ENCODE measurements at regions not wholly inside any gene's neighbourhood (a gene's known extent, or its start where the extent isn't known, plus 50 kb on each side); places are given as distances from the start of the nearest gene placed in this dataset.

- Histone ChIP-seq H3K4me3 (ENCODE audit: low read length) (no peak overlapping the region), H3K36me3 (ENCODE audit: control insufficient read depth, insufficient read depth, low read length) (no peaks in the 10 kb centered on the region), H3K9me3 (ENCODE audit: control insufficient read depth, insufficient read depth, low read length) (no peaks in the 10 kb centered on the region), H3K27me3 (ENCODE audit: control insufficient read depth, insufficient read depth, low read length) (no peaks in the 10 kb centered on the region), H3K27ac (ENCODE audit: low read length) (no peak overlapping the region), H3K4me1 (ENCODE audit: control insufficient read depth, insufficient read depth, low read length) (0 out of 2 replicates have a peak, but pooled peaks cover 3% of the 10 kb centered on the region)
- WGBS (ENCODE audit: insufficient coverage, insufficient read length): no CpG with 5 or more reads among the region's 7 CpGs
- DNase-seq (ENCODE audit: low read depth, low spot score): no peak
Observed at GRCh38 chr2:525021-525420, 152.2 kb downstream of the TMEM18 start.

DNA sequence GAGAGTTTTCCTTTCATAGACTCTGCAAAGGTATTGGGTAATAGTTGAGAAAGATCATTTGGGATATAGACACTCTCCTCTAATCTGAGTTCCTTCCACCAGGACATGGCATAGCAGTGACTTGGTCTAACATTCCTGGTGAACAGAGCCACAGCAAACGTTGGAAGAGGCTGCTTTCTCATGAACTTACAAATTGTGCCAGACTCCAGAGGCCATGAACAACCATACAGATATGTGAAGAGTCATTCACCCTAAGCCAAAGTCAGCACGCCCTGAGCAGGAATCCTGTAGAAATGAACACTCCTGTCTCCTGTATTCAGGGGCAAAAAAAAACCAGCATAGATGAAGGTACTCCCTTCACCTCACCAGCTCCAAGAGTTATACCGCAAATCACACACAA lies 152.8 kb downstream of the TMEM18 start:
- no peak for DNase-seq (ENCODE audit: low read depth, low spot score)
- no peak overlapping the region for H3K4me3 ChIP-seq (ENCODE audit: low read length)
- no peaks in the 10 kb centered on the region for H3K27me3 ChIP-seq (ENCODE audit: control insufficient read depth, insufficient read depth, low read length)
- no peak overlapping the region for H3K27ac ChIP-seq (ENCODE audit: low read length)
- H3K4me1 ChIP-seq (ENCODE audit: control insufficient read depth, insufficient read depth, low read length): 0 out of 2 replicates have a peak, but pooled peaks cover 3% of the 10 kb centered on the region
- H3K9me3 ChIP-seq (ENCODE audit: control insufficient read depth, insufficient read depth, low read length): no peaks in the 10 kb centered on the region
- WGBS (ENCODE audit: insufficient coverage, insufficient read length): no CpG with 5 or more reads among the region's 3 CpGs
- no peaks in the 10 kb centered on the region for H3K36me3 ChIP-seq (ENCODE audit: control insufficient read depth, insufficient read depth, low read length)

DNA sequence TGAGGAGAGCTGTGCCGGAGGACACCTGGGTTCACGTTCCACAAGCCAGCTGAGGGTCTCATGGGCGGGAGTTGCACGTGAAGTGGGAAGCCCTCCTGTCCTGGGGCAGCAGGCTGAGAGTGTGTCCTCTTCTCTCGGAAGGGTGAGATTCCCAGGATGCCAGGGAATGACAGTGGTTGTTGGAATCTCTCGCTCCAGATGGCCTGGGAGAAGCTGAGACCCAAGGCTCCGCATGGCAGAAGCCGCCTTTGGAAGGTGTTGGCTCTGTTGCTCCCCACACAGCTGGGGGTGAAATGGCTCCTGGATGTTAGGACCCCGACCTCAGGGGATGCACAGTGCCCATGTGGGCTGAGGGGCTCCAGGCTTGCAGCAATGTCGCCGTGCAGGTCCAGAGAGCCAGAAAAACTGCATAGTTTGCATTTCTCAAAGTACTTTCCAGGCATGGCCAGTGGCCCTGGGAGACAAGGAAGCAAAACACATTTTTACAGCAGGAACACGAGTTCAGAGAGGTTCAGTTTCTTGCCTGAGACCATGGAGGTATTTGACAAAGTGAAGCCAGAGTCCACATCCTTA lies 153.4 kb downstream of the TMEM18 start:
- no peak overlapping the region for H3K4me3 ChIP-seq (ENCODE audit: low read length)
- H3K27me3 ChIP-seq (ENCODE audit: control insufficient read depth, insufficient read depth, low read length): no peaks in the 10 kb centered on the region
- 0 out of 2 replicates have a peak, but pooled peaks cover 3% of the 10 kb centered on the region for H3K4me1 ChIP-seq (ENCODE audit: control insufficient read depth, insufficient read depth, low read length)
- no peaks in the 10 kb centered on the region for H3K36me3 ChIP-seq (ENCODE audit: control insufficient read depth, insufficient read depth, low read length)
- no CpG with 5 or more reads among the region's 12 CpGs for WGBS (ENCODE audit: insufficient coverage, insufficient read length)
- DNase-seq (ENCODE audit: low read depth, low spot score): no peak
- H3K27ac ChIP-seq (ENCODE audit: low read length): no peak overlapping the region
- no peaks in the 10 kb centered on the region for H3K9me3 ChIP-seq (ENCODE audit: control insufficient read depth, insufficient read depth, low read length)

GRCh38 chr2:522776-523175 lies 154.4 kb downstream of the TMEM18 start:
- WGBS (ENCODE audit: insufficient coverage, insufficient read length): 100% methylated on average over 3 of the region's 9 CpGs
- 0 out of 2 replicates have a peak, but pooled peaks cover 3% of the 10 kb centered on the region for H3K4me1 ChIP-seq (ENCODE audit: control insufficient read depth, insufficient read depth, low read length)
- H3K27ac ChIP-seq (ENCODE audit: low read length): no peak overlapping the region
- H3K9me3 ChIP-seq (ENCODE audit: control insufficient read depth, insufficient read depth, low read length): no peaks in the 10 kb centered on the region
- no peak for DNase-seq (ENCODE audit: low read depth, low spot score)
- H3K4me3 ChIP-seq (ENCODE audit: low read length): no peak overlapping the region
- H3K36me3 ChIP-seq (ENCODE audit: control insufficient read depth, insufficient read depth, low read length): no peaks in the 10 kb centered on the region
- H3K27me3 ChIP-seq (ENCODE audit: control insufficient read depth, insufficient read depth, low read length): no peaks in the 10 kb centered on the region

- H3K36me3 ChIP-seq (ENCODE audit: control insufficient read depth, insufficient read depth, low read length): no peaks in the 10 kb centered on the region
- H3K27ac ChIP-seq (ENCODE audit: low read length): no peak overlapping the region
- DNase-seq (ENCODE audit: low read depth, low spot score): no peak
- WGBS (ENCODE audit: insufficient coverage, insufficient read length): no CpG with 5 or more reads among the region's 31 CpGs
- no peak overlapping the region for H3K4me3 ChIP-seq (ENCODE audit: low read length)
- H3K9me3 ChIP-seq (ENCODE audit: control insufficient read depth, insufficient read depth, low read length): no peaks in the 10 kb centered on the region
- no peaks in the 10 kb centered on the region for H3K4me1 ChIP-seq (ENCODE audit: control insufficient read depth, insufficient read depth, low read length)
- H3K27me3 ChIP-seq (ENCODE audit: control insufficient read depth, insufficient read depth, low read length): no peaks in the 10 kb centered on the region
Observed at GRCh38 chr2:521853-522530, 155.2 kb downstream of the TMEM18 start.

GRCh38 chr2:520663-521340 lies 156.4 kb downstream of the TMEM18 start:
- DNase-seq (ENCODE audit: low read depth, low spot score): no peak
- WGBS (ENCODE audit: insufficient coverage, insufficient read length): no CpG with 5 or more reads among the region's 11 CpGs
- Histone ChIP-seq H3K4me1 (ENCODE audit: control insufficient read depth, insufficient read depth, low read length) (no peaks in the 10 kb centered on the region), H3K27ac (ENCODE audit: low read length) (no peak overlapping the region), H3K27me3 (ENCODE audit: control insufficient read depth, insufficient read depth, low read length) (no peaks in the 10 kb centered on the region), H3K4me3 (ENCODE audit: low read length) (no peak overlapping the region), H3K9me3 (ENCODE audit: control insufficient read depth, insufficient read depth, low read length) (no peaks in the 10 kb centered on the region), H3K36me3 (ENCODE audit: control insufficient read depth, insufficient read depth, low read length) (no peaks in the 10 kb centered on the region)

DNA sequence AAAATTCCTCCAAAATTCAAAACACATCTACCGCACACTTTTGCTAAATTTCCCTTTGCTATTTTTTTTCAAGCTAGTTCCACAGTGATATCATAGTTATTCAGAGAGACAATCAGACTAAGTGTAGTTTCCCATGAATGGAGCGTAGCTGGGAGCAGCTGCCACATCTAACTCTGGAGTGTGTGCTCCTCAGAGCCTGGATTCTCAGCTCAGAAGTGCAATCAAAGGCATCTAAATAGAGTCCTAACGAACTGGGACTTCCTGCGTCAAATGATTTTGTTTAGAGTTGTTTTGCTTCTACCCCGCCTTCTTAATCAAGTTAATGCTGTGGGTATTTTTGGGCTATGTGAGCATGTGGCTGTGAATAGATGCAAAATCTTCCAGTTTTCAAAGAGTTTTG lies 160.3 kb downstream of the TMEM18 start:
- no peak overlapping the region for H3K27ac ChIP-seq (ENCODE audit: low read length)

DNA sequence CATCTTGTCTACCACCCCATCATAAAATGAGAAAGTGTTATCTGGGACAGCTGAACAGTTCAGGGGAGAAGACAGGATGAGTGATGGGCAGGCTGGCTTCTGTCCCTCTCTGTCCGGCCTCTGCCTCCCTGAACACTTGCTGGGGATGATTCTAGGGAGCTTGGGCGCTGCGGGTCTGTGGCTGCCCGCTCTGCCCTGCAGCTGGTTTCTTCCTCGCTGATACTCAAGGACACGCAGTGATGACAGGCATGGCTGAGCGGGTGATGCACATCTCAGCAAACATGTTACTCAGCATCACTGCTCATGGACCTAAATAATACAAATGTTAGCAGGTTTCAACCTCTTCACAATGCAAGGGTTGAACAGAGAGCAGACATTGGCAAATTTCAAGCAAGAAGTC lies 161.1 kb downstream of the TMEM18 start:
- H3K36me3 ChIP-seq (ENCODE audit: control insufficient read depth, insufficient read depth, low read length): no peaks in the 10 kb centered on the region
- H3K27me3 ChIP-seq (ENCODE audit: control insufficient read depth, insufficient read depth, low read length): no peaks in the 10 kb centered on the region
- WGBS (ENCODE audit: insufficient coverage, insufficient read length): no CpG with 5 or more reads among the region's 7 CpGs
- H3K4me1 ChIP-seq (ENCODE audit: control insufficient read depth, insufficient read depth, low read length): no peaks in the 10 kb centered on the region
- H3K4me3 ChIP-seq (ENCODE audit: low read length): no peak overlapping the region
- no peak overlapping the region for H3K27ac ChIP-seq (ENCODE audit: low read length)
- H3K9me3 ChIP-seq (ENCODE audit: control insufficient read depth, insufficient read depth, low read length): no peaks in the 10 kb centered on the region
- no peak for DNase-seq (ENCODE audit: low read depth, low spot score)

More for the DNA sequence above, 160.3 kb downstream of the TMEM18 start:
- H3K9me3 ChIP-seq (ENCODE audit: control insufficient read depth, insufficient read depth, low read length): no peaks in the 10 kb centered on the region
- H3K27me3 ChIP-seq (ENCODE audit: control insufficient read depth, insufficient read depth, low read length): no peaks in the 10 kb centered on the region
- H3K36me3 ChIP-seq (ENCODE audit: control insufficient read depth, insufficient read depth, low read length): no peaks in the 10 kb centered on the region
- WGBS (ENCODE audit: insufficient coverage, insufficient read length): no CpG with 5 or more reads among the region's 5 CpGs
- H3K4me1 ChIP-seq (ENCODE audit: control insufficient read depth, insufficient read depth, low read length): no peaks in the 10 kb centered on the region
- no peak overlapping the region for H3K4me3 ChIP-seq (ENCODE audit: low read length)
- no peak for DNase-seq (ENCODE audit: low read depth, low spot score)

GRCh38 chr2:515441-516127 lies 161.6 kb downstream of the TMEM18 start:
- WGBS (ENCODE audit: insufficient coverage, insufficient read length): no CpG with 5 or more reads among the region's 3 CpGs
- H3K9me3 ChIP-seq (ENCODE audit: control insufficient read depth, insufficient read depth, low read length): no peaks in the 10 kb centered on the region

DNA sequence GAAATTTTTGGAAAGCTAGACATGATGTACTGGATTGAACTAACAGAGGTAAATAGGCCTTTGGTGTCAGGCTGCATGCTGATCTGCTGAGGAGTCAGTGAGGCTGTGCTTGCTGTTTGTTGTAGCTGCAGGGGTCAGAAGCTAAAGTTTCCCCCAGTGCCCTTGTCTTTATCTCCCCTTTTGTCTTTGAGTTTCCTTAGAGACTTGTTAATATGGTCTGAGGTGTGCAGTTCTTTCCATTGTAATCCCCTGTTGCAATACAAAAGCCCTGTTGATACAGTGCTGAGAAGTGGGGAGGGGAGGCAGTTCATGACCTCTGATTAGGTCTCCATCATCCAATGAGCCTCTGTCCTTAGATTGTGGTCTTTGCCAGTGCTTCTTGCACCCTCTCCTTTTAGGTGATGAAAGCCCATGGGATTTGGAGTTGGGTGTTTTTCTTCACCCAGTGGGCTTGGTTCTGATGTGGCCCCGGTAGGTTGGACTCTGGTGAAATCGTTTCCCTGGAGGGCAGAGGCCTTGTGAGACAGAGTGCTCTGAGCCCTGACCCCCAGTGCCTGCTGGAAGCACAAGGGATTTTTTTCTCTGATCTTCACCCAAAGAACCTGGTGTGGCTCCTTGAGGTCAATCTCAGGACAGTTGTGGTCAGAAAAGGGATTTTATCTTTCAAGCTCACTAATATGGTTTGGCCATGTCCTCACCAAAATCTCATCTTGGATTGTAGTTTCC lies 163.1 kb downstream of the TMEM18 start:
- no peak for DNase-seq (ENCODE audit: low read depth, low spot score)
- no peaks in the 10 kb centered on the region for H3K36me3 ChIP-seq (ENCODE audit: control insufficient read depth, insufficient read depth, low read length)
- no peaks in the 10 kb centered on the region for H3K4me1 ChIP-seq (ENCODE audit: control insufficient read depth, insufficient read depth, low read length)
- H3K27ac ChIP-seq (ENCODE audit: low read length): no peak overlapping the region
- H3K27me3 ChIP-seq (ENCODE audit: control insufficient read depth, insufficient read depth, low read length): no peaks in the 10 kb centered on the region
- H3K9me3 ChIP-seq (ENCODE audit: control insufficient read depth, insufficient read depth, low read length): no peaks in the 10 kb centered on the region
- H3K4me3 ChIP-seq (ENCODE audit: low read length): no peak overlapping the region
- WGBS (ENCODE audit: insufficient coverage, insufficient read length): no CpG with 5 or more reads among the region's 2 CpGs

More at GRCh38 chr2:515441-516127, 161.6 kb downstream of the TMEM18 start:
- no peak for DNase-seq (ENCODE audit: low read depth, low spot score)
- Histone ChIP-seq H3K27me3 (ENCODE audit: control insufficient read depth, insufficient read depth, low read length) (no peaks in the 10 kb centered on the region), H3K4me3 (ENCODE audit: low read length) (no peak overlapping the region), H3K27ac (ENCODE audit: low read length) (no peak overlapping the region), H3K36me3 (ENCODE audit: control insufficient read depth, insufficient read depth, low read length) (no peaks in the 10 kb centered on the region), H3K4me1 (ENCODE audit: control insufficient read depth, insufficient read depth, low read length) (no peaks in the 10 kb centered on the region)

Measured in iPS DF 6.9 (cell line).